Sigmoid colon (tissue), 3 donors: ENCODE measurements at regions not wholly inside any gene's neighbourhood (a gene's known extent, or its start where the extent isn't known, plus 50 kb on each side); places are given as distances from the start of the nearest gene placed in this dataset.

Experiments used
- CTCF ChIP-seq, 4 experiments: fragments of 450-650 bp in 3 of 4; fragments of 200-600 bp in 1 of 4; IDR thresholded peaks; one replicate each; pipeline ENCODE4 v1.5.1; 2016 to 2019; ENCODE audit warnings: antibody characterized with exemption in 4 of 4, mild to moderate bottlenecking in 3 of 4, moderate library complexity in 2 of 4
- POLR2A ChIP-seq, 2 donors: fragments of 450-650 bp; IDR thresholded peaks; one replicate each; pipeline ENCODE4 v1.6.1; 2016; ENCODE audit warnings: antibody characterized with exemption in 2 of 2, mild to moderate bottlenecking in 2 of 2, moderate library complexity in 2 of 2

DNA sequence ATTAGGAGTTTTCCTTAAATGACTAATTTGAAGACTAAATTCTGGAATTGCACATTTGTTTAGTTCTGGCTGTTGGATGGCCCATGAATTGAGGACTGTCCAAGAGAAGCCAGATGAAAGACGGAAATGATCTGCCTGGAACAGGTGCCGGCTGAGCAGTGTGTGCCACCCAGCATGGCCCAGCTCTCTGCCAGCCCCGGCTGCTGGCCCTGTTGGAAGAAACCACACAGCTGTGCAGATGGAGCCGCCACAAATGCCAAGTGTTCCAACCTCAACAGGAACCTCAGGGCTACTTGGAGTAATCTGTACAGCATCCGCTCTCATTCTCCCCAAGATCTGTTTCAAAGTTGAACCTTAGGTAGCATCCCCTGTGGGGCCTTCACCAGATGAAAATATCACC is 67.0 kb upstream of the STARD13 start:
- TF ChIP-seq POLR2A (IDR thresholded peaks at IDR 0.05) (no peak), CTCF (IDR thresholded peaks at IDR 0.05) (no peak)
